GM13977 (cell line): ENCODE measurements at regions not wholly inside any gene's neighbourhood (a gene's known extent, or its start where the extent isn't known, plus 50 kb on each side); places are given as distances from the start of the nearest gene placed in this dataset.

Source experiments
- DNase-seq: peaks from one replicate; pipeline ENCODE4 v3.0.0; 2012; ENCODE audit warnings: low spot score
- in situ Hi-C: fragments of 300-500 bp; cut with MboI; formaldehyde crosslinking; loops from one replicate; pipeline ENCODE4 v1.12.0; 2022; ENCODE audit warnings: low sequenced_read_pairs, low pct_unique_long_range_greater_than_20kb, mixed read lengths, inconsistent platforms; ENCODE audit not compliant: unreplicated experiment
- TF ChIP-seq, protein P1 (sequence below): IDR thresholded peaks from 2 replicates; pipeline ENCODE4 v1.5.1; 2012; ENCODE audit warnings: mild to moderate bottlenecking, control low read depth; ENCODE audit not compliant: insufficient read depth; ENCODE audit errors: extremely low read depth, missing control alignments

GRCh38 chr16:6498858-6499257 lies 833.8 kb upstream of the RBFOX1 start:
- DNase-seq, result no peak
- in situ Hi-C loops, result no loop called here
- TF ChIP-seq, protein P1, sequence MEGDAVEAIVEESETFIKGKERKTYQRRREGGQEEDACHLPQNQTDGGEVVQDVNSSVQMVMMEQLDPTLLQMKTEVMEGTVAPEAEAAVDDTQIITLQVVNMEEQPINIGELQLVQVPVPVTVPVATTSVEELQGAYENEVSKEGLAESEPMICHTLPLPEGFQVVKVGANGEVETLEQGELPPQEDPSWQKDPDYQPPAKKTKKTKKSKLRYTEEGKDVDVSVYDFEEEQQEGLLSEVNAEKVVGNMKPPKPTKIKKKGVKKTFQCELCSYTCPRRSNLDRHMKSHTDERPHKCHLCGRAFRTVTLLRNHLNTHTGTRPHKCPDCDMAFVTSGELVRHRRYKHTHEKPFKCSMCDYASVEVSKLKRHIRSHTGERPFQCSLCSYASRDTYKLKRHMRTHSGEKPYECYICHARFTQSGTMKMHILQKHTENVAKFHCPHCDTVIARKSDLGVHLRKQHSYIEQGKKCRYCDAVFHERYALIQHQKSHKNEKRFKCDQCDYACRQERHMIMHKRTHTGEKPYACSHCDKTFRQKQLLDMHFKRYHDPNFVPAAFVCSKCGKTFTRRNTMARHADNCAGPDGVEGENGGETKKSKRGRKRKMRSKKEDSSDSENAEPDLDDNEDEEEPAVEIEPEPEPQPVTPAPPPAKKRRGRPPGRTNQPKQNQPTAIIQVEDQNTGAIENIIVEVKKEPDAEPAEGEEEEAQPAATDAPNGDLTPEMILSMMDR, result no peak

DNA sequence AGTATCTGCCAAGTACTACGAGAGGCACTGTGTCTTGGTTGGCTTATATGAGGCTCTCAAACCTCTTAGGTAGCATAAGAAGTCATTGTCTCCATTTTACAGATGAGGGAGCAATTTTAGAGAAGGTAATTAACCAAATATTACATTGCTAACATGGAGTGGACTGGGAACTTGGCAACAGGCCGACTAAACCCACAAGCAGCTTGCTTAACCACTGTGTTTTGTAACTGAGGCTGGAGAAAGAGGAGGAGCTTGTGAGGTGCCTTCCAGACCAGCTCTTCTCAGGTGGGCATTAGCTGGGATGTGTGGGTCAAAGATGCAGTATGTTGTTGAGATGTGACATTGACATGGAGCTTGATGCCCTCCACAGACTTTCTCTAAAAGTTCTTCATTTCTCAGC lies 835.6 kb upstream of the RBFOX1 start:
- DNase-seq, result no peak
- TF ChIP-seq, protein P1, result no peak
- in situ Hi-C loops, result no loop called here

- TF ChIP-seq, protein P1, result no peak
- in situ Hi-C loops, result no loop called here
- DNase-seq, result no peak
These were observed 837.0 kb upstream of the RBFOX1 start for GRCh38 chr16:6495486-6496210.

DNA sequence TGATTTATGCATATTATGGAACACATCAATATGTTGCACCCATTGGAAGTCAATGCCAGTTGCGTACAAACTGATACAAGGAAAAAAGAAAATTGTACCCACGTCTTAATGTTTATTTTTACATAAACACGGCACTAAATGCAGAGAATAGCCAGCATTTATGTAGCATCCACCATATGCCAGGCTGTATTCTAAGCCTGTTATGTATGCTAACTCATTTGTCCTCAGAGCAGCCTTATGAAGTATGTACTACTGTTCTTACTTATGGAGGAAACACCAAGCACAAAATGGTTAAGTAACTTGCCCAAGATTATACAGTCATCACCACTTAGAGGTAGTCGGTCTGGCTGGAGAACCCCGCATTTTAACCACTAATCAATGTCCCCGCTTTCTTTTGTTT lies 837.9 kb upstream of the RBFOX1 start:
- no peak for DNase-seq
- TF ChIP-seq, protein P1, result no peak
- in situ Hi-C loops, result no loop called here

DNA sequence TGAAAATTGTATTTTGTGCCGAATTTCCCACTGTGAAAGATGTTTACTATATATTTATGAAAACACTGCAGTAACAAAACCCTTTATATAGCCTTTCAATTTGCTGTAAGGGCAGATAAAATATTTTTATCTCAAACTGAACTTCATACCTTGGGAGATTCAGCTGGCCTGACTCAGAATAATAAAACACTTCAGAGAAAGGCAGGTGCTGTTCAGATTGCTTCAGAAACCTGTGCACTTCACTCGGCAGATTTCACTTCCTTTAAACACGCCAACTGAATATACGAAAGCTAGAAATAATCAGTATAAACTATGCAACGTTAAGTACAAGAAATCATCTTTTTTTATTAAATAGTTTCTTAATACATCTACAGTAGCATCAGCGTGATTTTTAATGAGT lies 839.1 kb upstream of the RBFOX1 start:
- DNase-seq, result no peak
- TF ChIP-seq, protein P1, result no peak
- in situ Hi-C loops, result no loop called here

GRCh38 chr16:6492742-6493141 lies 839.9 kb upstream of the RBFOX1 start:
- in situ Hi-C loops, result no loop called here
- no peak for DNase-seq
- TF ChIP-seq, protein P1, result no peak
